Fibroblast of villous mesenchyme (primary cell): ENCODE measurements at regions not wholly inside any gene's neighbourhood (a gene's known extent, or its start where the extent isn't known, plus 50 kb on each side); places are given as distances from the start of the nearest gene placed in this dataset.
"Not testable (repeated sequence)": the region's sequence is repeated elsewhere in the genome, so short reads cannot be mapped to it uniquely, and the experiment has no call there.

Experiments
- DNase-seq: peaks from one replicate; pipeline ENCODE4 v3.0.0-alpha.2; 2010; ENCODE audit warnings: low read depth
- H3K4me3 ChIP-seq: 2 replicates; pipeline ENCODE4 v1.5.1; 2011; ENCODE audit warnings: low read depth, mild to moderate bottlenecking, low read length
- CTCF ChIP-seq: IDR thresholded peaks from 2 replicates; pipeline ENCODE4 v1.5.1; 2012; ENCODE audit warnings: low read depth, mild to moderate bottlenecking, low read length; ENCODE audit not compliant: insufficient read depth

DNA sequence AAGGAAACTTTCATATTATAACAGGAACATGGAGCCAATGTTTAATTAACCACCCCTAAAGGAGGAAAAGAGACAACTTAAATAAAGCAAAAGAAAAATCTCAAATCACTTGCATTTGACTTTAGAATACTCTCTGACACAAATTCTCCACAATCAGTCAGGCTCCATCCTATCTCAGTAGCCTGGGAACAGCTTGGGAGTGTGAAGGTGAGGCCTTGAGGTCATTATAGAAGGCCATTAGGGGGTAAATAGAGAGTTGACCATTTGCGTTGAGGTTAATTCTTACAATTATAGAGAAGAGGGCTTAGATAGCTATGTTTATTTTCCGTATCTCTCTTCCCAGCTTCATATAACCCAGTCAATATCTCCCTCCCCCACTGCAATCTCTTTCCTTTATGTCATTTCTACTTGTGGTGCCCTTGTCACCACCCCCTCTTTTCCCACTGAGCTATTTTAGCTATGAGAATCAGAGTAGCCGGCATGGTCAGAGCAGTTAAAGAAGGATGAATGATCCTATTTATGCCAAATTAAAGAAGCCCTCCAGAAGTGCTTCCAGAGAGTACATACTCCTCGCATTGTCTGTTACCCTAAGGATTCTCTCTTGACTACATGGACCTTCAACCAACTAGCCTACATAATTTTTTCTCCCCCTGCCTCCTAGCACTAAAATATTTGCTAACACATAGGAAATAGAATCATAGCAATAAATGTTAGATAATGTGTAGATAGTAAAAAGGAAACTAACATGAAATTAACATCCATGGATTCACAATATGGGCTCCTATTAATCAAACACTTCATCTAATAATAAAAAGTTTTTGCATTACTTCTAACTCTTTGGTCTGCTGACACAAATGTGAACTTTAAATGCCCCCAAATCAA, 135.2 kb upstream of the KRR1 start:
- TF ChIP-seq CTCF = no peak
- H3K4me3 ChIP-seq = no peak overlapping the region
- DNase-seq = no peak

DNA sequence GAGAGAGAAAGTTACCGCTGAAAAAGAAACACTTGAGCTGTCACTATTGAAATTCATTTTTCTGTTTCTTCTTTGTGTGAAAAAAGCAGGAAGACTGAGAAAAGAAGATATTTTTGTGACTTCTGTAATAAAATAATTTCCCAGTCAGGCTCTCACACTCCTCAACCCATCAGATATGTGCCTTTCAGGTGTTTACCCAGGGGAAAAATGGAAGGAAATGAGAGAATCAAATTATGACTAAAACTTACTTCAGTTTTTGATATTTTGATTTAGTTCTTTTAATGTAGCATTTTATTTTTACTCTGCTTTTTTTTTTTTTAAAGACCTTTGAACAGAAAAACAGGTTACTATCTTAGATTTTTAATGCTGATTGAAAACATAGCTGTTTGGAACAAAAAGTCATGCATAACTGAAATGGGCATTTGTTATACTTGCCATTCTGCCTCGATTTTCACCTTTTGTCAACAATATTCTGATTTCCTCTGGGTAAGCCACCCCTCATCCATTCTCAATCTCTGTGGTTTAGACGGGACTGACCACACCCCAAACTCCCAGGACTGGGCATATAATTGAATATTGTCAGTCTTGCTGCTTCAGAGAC, 133.2 kb upstream of the KRR1 start:
- DNase-seq = no peak
- no peak for TF ChIP-seq CTCF
- H3K4me3 ChIP-seq = no peak overlapping the region

DNA sequence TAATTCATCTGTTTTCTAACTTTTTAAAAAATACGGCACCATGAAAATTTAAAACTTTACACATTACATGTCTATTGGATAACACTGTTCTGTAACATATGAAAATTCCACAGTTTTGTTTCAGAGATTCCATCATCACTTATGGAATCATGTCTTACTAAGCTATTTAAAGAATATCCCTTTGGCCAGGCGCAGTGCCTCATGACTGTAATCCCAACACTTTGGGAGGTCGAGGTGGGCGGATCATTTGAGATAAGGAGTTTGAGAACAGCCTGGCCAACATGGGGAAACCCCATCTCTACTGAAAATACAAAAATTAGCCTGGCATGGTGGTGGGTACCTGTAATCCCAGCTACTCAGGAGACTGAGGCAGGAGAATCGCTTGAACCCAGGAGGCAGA, 131.7 kb upstream of the KRR1 start:
- DNase-seq, H3K4me3 ChIP-seq: not testable (repeated sequence)

GRCh38 chr12:75642226-75642625, 130.8 kb upstream of the KRR1 start:
- TF ChIP-seq CTCF = no peak
- no peak for DNase-seq
- H3K4me3 ChIP-seq = no peak overlapping the region

GRCh38 chr12:75641031-75641780, 129.8 kb upstream of the KRR1 start:
- DNase-seq = peak; percentile 64
- no peak overlapping the region for H3K4me3 ChIP-seq
- no peak for TF ChIP-seq CTCF

- no peak for TF ChIP-seq CTCF
- no peak for DNase-seq
- H3K4me3 ChIP-seq = no peak overlapping the region
Measured at GRCh38 chr12:75638792-75639191, 127.4 kb upstream of the KRR1 start.

DNA sequence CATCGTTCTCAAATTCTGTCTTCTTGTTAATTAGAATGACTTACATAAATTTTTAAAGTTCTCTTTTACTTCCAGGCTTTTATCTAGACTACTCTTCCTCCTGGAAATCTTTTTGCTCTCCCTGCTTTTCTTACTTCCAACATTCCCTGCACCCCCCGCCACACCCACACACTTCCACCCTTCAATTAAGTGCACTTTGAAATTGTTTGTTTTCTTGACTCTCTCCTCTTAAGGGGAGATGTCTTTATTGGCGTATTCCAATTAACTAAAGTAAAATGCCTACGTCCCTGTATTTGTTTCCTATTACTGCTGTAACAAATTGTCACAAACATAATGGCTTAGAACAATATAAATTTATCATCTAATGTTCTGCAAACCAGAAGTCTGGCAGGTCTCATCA, 125.2 kb upstream of the KRR1 start:
- no peak overlapping the region for H3K4me3 ChIP-seq
- no peak for DNase-seq
- no peak for TF ChIP-seq CTCF
